HL-60 (cell line): ENCODE measurements at regions not wholly inside any gene's neighbourhood (a gene's known extent, or its start where the extent isn't known, plus 50 kb on each side); places are given as distances from the start of the nearest gene placed in this dataset.
"Not testable (repeated sequence)": the region's sequence is repeated elsewhere in the genome, so short reads cannot be mapped to it uniquely, and the experiment has no call there.

Source experiments
- DNase-seq, 2 experiments: peaks; one replicate each; pipeline ENCODE4 v3.0.0-alpha.2; 2010 to 2020; ENCODE audit warnings: low read depth in 1 of 2, low spot score in 1 of 2
- H3K27ac ChIP-seq: fragments of 250-450 bp; sonication (Bioruptor Pico); replicated peaks from 2 replicates; pipeline ENCODE4 v1.5.1; 2020; ENCODE audit warnings: mild to moderate bottlenecking, moderate library complexity
- H3K27me3 ChIP-seq: fragments of 250-450 bp; sonication (Bioruptor Pico); 2 replicates; pipeline ENCODE4 v1.5.1; 2021; ENCODE audit warnings: mild to moderate bottlenecking, moderate library complexity; ENCODE audit not compliant: insufficient read depth, poor library complexity, severe bottlenecking
- H3K4me3 ChIP-seq: replicated peaks from 2 replicates; pipeline ENCODE4 v1.5.1; 2011; ENCODE audit warnings: mild to moderate bottlenecking, control low read depth, low read length; ENCODE audit not compliant: insufficient read depth
- GABPA ChIP-seq: IDR thresholded peaks from 2 replicates; pipeline ENCODE4 v1.6.1; 2012; ENCODE audit warnings: low read depth
- POLR2AphosphoS5 ChIP-seq: IDR thresholded peaks from 2 replicates; pipeline ENCODE4 v1.6.1; 2012; ENCODE audit warnings: low read depth
- SPI1 ChIP-seq: IDR thresholded peaks from 2 replicates; pipeline ENCODE4 v1.6.1; 2012; ENCODE audit warnings: low read depth, mild to moderate bottlenecking, borderline replicate concordance
- TF ChIP-seq, protein P1 (sequence below): IDR thresholded peaks from 2 replicates; pipeline ENCODE4 v1.6.1; 2012; ENCODE audit warnings: low read depth; ENCODE audit not compliant: insufficient replicate concordance
- TF ChIP-seq, protein P2 (sequence below): IDR thresholded peaks from one replicate; pipeline ENCODE4 v1.5.1; 2011; ENCODE audit warnings: low read length, control low read depth, inconsistent platforms; ENCODE audit not compliant: insufficient read depth

DNA sequence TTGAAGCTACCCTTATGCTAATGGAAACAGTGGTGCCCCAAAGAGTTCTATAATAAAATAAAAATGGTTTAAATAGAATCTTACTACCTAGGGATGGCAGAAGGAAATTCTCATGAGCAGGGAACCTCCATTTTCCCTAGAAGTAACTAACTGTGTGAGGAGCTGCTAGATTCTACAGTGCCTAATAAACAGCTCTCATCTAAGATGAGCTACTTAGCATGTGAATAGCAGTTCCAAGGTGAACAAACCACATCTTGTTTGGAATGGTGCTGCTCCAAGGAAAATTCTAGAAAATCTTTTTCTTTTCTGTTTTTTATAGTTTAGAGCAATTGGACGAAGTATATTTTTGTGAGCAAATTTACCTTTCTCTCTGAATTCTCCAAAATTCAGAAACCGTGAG is 1015.3 kb upstream of the NOVA1 start:
- H3K27me3 ChIP-seq: no peaks in the 10 kb centered on the region
- H3K27ac ChIP-seq: no peak overlapping the region
- no peak overlapping the region for H3K4me3 ChIP-seq
- TF ChIP-seq POLR2AphosphoS5 (no peak), GABPA (no peak), SPI1 (no peak)
- TF ChIP-seq, protein P1, sequence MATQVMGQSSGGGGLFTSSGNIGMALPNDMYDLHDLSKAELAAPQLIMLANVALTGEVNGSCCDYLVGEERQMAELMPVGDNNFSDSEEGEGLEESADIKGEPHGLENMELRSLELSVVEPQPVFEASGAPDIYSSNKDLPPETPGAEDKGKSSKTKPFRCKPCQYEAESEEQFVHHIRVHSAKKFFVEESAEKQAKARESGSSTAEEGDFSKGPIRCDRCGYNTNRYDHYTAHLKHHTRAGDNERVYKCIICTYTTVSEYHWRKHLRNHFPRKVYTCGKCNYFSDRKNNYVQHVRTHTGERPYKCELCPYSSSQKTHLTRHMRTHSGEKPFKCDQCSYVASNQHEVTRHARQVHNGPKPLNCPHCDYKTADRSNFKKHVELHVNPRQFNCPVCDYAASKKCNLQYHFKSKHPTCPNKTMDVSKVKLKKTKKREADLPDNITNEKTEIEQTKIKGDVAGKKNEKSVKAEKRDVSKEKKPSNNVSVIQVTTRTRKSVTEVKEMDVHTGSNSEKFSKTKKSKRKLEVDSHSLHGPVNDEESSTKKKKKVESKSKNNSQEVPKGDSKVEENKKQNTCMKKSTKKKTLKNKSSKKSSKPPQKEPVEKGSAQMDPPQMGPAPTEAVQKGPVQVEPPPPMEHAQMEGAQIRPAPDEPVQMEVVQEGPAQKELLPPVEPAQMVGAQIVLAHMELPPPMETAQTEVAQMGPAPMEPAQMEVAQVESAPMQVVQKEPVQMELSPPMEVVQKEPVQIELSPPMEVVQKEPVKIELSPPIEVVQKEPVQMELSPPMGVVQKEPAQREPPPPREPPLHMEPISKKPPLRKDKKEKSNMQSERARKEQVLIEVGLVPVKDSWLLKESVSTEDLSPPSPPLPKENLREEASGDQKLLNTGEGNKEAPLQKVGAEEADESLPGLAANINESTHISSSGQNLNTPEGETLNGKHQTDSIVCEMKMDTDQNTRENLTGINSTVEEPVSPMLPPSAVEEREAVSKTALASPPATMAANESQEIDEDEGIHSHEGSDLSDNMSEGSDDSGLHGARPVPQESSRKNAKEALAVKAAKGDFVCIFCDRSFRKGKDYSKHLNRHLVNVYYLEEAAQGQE: no peak
- TF ChIP-seq, protein P2, sequence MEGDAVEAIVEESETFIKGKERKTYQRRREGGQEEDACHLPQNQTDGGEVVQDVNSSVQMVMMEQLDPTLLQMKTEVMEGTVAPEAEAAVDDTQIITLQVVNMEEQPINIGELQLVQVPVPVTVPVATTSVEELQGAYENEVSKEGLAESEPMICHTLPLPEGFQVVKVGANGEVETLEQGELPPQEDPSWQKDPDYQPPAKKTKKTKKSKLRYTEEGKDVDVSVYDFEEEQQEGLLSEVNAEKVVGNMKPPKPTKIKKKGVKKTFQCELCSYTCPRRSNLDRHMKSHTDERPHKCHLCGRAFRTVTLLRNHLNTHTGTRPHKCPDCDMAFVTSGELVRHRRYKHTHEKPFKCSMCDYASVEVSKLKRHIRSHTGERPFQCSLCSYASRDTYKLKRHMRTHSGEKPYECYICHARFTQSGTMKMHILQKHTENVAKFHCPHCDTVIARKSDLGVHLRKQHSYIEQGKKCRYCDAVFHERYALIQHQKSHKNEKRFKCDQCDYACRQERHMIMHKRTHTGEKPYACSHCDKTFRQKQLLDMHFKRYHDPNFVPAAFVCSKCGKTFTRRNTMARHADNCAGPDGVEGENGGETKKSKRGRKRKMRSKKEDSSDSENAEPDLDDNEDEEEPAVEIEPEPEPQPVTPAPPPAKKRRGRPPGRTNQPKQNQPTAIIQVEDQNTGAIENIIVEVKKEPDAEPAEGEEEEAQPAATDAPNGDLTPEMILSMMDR: no peak
- no peak for DNase-seq

DNA sequence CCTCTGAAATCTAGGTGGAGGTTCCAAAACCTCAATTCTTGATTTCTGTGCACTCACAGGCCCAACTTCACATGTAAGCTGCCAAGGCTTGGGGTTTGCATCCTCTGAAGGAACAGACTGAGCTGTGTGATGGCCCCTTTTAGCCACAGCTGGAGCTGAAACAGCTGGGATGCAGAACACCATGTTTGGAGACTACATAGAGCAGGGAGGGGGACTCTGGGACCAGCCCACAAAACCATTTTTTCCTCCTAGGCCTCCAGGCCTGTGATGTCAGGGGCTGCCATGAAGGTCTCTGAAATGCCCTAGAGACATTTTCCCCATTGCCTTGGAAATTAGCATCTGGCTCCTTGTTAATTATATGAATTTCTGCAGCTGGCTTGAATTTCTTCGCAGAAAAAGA is 1025.9 kb upstream of the NOVA1 start:
- no peak for DNase-seq
- TF ChIP-seq POLR2AphosphoS5: no peak
- no peak for TF ChIP-seq SPI1
- TF ChIP-seq, protein P2: no peak
- TF ChIP-seq, protein P1: no peak
- no peak for TF ChIP-seq GABPA
- Histone ChIP-seq H3K27ac (no peak overlapping the region), H3K4me3 (no peak overlapping the region), H3K27me3 (no peaks in the 10 kb centered on the region)

DNA sequence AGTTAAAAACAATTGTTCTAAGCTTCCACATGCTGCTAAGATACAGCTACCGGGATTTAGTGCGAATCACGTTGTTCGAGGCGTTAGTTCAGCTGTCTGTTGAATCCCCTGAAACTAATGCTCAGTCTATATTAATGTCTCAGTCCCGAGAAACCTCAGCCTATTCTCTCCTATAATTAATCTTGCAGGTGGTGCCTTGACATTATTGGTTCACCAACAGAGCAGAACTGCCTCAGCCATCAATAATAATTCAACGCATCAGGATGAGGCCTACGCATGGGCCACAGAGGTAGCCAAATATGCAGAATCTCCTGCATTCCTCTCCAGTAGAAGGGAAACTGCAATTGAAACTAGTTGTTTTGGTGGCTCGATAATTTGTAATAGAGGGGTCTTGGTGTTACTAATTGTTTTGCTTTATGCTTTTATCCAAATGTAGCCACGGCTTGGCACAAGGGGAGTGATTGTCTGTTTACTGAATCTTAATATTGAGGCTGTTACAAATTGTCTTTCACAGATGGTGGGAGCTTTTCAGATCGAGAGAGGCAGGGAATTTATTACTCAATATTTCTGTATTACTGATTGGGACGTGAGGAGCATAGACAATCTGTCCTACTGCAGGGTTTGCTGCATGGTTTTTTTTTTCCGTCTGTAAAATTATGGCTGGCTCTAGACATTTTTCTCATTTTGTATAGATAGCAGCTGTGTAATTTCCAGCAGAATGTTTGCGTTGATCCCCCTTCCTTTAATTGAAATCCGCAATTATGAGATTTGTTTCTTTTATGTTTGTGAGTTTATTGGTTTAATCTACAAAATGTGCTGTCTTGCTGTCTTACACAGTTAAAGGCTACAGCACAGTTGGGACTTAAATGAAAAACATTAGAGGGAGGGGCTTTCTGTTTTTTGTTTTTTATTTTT is 1036.5 kb upstream of the NOVA1 start:
- no peaks in the 10 kb centered on the region for H3K27me3 ChIP-seq
- H3K4me3 ChIP-seq: no peak overlapping the region
- H3K27ac ChIP-seq: no peak overlapping the region
- DNase-seq: no peak
- TF ChIP-seq POLR2AphosphoS5: no peak
- TF ChIP-seq, protein P1: no peak
- TF ChIP-seq, protein P2: no peak
- TF ChIP-seq SPI1: no peak
- TF ChIP-seq GABPA: no peak

DNA sequence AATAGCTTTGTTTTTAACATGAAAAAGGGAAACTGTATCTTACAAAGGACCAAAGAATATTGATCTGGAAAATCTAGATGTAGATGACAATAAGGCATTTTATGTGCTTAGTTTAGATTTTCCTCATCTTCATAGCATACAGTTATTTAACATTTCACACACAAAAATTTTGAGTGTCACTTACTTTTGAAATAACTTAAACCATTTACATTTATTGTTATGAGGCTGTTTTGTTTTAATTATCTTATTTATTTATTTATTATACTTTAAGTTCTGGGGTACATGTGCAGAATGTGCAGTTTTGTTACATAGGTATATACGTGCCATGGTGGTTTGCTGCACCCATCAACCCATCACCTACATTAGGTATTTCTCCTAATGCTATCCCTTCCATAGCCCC is 1042.9 kb upstream of the NOVA1 start:
- not testable (repeated sequence) for DNase-seq, H3K4me3 ChIP-seq, H3K27me3 ChIP-seq, H3K27ac ChIP-seq
